ENCODE measurements at regions not wholly inside any gene's neighbourhood (a gene's known extent, or its start where the extent isn't known, plus 50 kb on each side); places are given as distances from the start of the nearest gene placed in this dataset.

DNA sequence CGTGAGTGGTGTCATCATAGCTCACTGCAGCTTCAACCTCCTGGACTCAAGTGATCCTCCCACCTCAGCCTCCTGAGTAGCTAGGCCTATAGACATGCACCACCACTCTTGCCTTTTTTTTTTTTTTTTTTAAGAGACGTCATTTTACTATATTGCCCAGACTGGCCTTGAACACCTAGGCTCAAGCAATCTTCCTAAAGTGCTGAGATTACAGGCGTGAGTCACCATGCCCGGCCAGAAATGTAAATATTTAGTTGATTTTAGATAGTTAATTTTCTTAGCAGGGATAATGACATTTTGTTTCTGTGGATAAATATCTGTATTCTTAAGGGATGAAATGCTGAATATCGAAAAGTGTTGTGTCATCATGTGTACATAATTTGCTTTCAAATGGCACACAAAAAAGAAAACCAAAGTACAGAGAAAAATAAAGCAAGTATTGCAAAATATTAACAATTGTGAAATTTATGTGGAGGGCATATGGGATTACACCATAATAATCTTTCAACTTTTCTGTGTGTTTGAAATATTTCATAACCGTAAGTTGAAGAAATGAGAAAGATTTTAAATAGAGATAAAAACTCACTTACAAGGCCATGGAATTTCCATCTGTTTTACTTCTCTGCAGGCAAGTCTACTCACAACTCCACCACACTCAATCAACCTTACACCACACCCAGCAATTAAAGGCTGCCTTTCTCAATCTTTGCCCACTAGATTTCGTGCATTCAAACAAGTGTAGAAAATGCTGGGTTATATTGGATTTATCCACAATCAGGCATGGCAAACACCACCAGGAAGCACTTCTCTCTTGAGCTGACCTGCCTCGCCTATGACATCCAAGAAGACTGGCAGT, 93.7 kb downstream of the SPTSSA start (continued):
- no peak for TF ChIP-seq ZNF552 (CRISPR knock-in tag; IDR thresholded peaks at IDR 0.05; ENCODE audit: borderline replicate concordance)
- TF ChIP-seq, protein P1, sequence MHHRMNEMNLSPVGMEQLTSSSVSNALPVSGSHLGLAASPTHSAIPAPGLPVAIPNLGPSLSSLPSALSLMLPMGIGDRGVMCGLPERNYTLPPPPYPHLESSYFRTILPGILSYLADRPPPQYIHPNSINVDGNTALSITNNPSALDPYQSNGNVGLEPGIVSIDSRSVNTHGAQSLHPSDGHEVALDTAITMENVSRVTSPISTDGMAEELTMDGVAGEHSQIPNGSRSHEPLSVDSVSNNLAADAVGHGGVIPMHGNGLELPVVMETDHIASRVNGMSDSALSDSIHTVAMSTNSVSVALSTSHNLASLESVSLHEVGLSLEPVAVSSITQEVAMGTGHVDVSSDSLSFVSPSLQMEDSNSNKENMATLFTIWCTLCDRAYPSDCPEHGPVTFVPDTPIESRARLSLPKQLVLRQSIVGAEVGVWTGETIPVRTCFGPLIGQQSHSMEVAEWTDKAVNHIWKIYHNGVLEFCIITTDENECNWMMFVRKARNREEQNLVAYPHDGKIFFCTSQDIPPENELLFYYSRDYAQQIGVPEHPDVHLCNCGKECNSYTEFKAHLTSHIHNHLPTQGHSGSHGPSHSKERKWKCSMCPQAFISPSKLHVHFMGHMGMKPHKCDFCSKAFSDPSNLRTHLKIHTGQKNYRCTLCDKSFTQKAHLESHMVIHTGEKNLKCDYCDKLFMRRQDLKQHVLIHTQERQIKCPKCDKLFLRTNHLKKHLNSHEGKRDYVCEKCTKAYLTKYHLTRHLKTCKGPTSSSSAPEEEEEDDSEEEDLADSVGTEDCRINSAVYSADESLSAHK (CRISPR knock-in tag; IDR thresholded peaks at IDR 0.05; ENCODE audit: borderline replicate concordance), result no peak
- TF ChIP-seq SP5 (CRISPR knock-in tag; IDR thresholded peaks at IDR 0.05; ENCODE audit: borderline replicate concordance, low read depth), result no peak; the same call in 1 of the 2 replicates
- TF ChIP-seq ZFP41 (CRISPR knock-in tag; IDR thresholded peaks at IDR 0.05; ENCODE audit: borderline replicate concordance), result no peak
- TF ChIP-seq ZNF75D (CRISPR knock-in tag; IDR thresholded peaks at IDR 0.05; ENCODE audit: borderline replicate concordance), result no peak
- TF ChIP-seq ZBTB21 (CRISPR knock-in tag; IDR thresholded peaks at IDR 0.05), result peak; percentile 34; the same call in 1 of the 2 replicates
- no peak for TF ChIP-seq ZNF441 (CRISPR knock-in tag; IDR thresholded peaks at IDR 0.05; ENCODE audit: borderline replicate concordance)
- TF ChIP-seq MAF1 (CRISPR knock-in tag; IDR thresholded peaks at IDR 0.05; ENCODE audit: borderline replicate concordance), result 0 out of 2 replicates have a peak, but pooled peaks have one; percentile 24
- TF ChIP-seq FOXK2 (IDR thresholded peaks at IDR 0.05), result no peak
- TF ChIP-seq, protein P2, sequence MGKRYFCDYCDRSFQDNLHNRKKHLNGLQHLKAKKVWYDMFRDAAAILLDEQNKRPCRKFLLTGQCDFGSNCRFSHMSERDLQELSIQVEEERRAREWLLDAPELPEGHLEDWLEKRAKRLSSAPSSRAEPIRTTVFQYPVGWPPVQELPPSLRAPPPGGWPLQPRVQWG (CRISPR knock-in tag; IDR thresholded peaks at IDR 0.05; ENCODE audit: borderline replicate concordance, low read depth), result no peak
- no peak for TF ChIP-seq ZNF510 (CRISPR knock-in tag; IDR thresholded peaks at IDR 0.05; ENCODE audit: low read depth)
- TF ChIP-seq EHMT2 (IDR thresholded peaks at IDR 0.05; ENCODE audit: borderline replicate concordance, low read depth, low read length), result no peak; the same call in 1 of the 2 replicates
- TF ChIP-seq ATM (IDR thresholded peaks at IDR 0.05; ENCODE audit: borderline replicate concordance), result no peak
- TF ChIP-seq, protein P3, sequence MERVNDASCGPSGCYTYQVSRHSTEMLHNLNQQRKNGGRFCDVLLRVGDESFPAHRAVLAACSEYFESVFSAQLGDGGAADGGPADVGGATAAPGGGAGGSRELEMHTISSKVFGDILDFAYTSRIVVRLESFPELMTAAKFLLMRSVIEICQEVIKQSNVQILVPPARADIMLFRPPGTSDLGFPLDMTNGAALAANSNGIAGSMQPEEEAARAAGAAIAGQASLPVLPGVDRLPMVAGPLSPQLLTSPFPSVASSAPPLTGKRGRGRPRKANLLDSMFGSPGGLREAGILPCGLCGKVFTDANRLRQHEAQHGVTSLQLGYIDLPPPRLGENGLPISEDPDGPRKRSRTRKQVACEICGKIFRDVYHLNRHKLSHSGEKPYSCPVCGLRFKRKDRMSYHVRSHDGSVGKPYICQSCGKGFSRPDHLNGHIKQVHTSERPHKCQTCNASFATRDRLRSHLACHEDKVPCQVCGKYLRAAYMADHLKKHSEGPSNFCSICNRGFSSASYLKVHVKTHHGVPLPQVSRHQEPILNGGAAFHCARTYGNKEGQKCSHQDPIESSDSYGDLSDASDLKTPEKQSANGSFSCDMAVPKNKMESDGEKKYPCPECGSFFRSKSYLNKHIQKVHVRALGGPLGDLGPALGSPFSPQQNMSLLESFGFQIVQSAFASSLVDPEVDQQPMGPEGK (CRISPR knock-in tag; IDR thresholded peaks at IDR 0.05), result no peak
- peak; percentile 98 for TF ChIP-seq FOSL2 (CRISPR knock-in tag; IDR thresholded peaks at IDR 0.05)
- TF ChIP-seq ZMYM4 (CRISPR knock-in tag; IDR thresholded peaks at IDR 0.05), result no peak
- TF ChIP-seq, protein P4, sequence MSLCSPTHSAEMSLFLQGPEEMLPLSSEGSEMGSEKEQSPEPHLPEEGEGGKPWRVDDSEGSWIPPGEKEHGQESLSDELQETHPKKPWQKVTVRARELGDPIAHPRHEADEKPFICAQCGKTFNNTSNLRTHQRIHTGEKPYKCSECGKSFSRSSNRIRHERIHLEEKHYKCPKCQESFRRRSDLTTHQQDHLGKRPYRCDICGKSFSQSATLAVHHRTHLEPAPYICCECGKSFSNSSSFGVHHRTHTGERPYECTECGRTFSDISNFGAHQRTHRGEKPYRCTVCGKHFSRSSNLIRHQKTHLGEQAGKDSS (CRISPR knock-in tag; IDR thresholded peaks at IDR 0.05; ENCODE audit: borderline replicate concordance, low read depth), result no peak
- no peak; the same call in 1 of the 2 replicates for TF ChIP-seq ZBTB20 (CRISPR knock-in tag; IDR thresholded peaks at IDR 0.05; ENCODE audit: borderline replicate concordance, low read depth)
- TF ChIP-seq ZNF674 (CRISPR knock-in tag; IDR thresholded peaks at IDR 0.05; ENCODE audit: low read depth), result no peak
- no peak for TF ChIP-seq ZNF121 (CRISPR knock-in tag; IDR thresholded peaks at IDR 0.05)
- no peak for TF ChIP-seq MZF1 (CRISPR knock-in tag; IDR thresholded peaks at IDR 0.05; ENCODE audit: borderline replicate concordance)
- TF ChIP-seq, protein P5, sequence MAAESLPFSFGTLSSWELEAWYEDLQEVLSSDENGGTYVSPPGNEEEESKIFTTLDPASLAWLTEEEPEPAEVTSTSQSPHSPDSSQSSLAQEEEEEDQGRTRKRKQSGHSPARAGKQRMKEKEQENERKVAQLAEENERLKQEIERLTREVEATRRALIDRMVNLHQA (CRISPR knock-in tag; IDR thresholded peaks at IDR 0.05), result no peak
- TF ChIP-seq, protein P6, sequence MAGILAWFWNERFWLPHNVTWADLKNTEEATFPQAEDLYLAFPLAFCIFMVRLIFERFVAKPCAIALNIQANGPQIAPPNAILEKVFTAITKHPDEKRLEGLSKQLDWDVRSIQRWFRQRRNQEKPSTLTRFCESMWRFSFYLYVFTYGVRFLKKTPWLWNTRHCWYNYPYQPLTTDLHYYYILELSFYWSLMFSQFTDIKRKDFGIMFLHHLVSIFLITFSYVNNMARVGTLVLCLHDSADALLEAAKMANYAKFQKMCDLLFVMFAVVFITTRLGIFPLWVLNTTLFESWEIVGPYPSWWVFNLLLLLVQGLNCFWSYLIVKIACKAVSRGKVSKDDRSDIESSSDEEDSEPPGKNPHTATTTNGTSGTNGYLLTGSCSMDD (CRISPR knock-in tag; IDR thresholded peaks at IDR 0.05), result no peak

Data from HepG2 (cell line).